ENCODE measurements at regions not wholly inside any gene's neighbourhood (a gene's known extent, or its start where the extent isn't known, plus 50 kb on each side); places are given as distances from the start of the nearest gene placed in this dataset.

GRCh38 chr20:22652681-22653588 is 68.6 kb upstream of the FOXA2 start:
- POLR2A ChIA-PET = no interaction called here
- CTCF ChIA-PET = no interaction called here
- TF ChIP-seq CTCF (IDR thresholded peaks at IDR 0.05; ENCODE audit: control extremely low read depth, extremely low read depth, low read depth, missing control alignments) = no peak
- DNase-seq (ENCODE audit: extremely low spot score) = no peak

- POLR2A ChIA-PET = no interaction called here
These were observed 69.6 kb upstream of the FOXA2 start for GRCh38 chr20:22653658-22654642.

GRCh38 chr20:22663528-22664025 is 79.2 kb upstream of the FOXA2 start:
- POLR2A ChIA-PET = no interaction called here
- TF ChIP-seq CTCF (IDR thresholded peaks at IDR 0.05; ENCODE audit: control extremely low read depth, extremely low read depth, low read depth, missing control alignments) = no peak
- no peak for DNase-seq (ENCODE audit: extremely low spot score)
- CTCF ChIA-PET = no interaction called here

More at GRCh38 chr20:22653658-22654642, 69.6 kb upstream of the FOXA2 start:
- TF ChIP-seq CTCF (IDR thresholded peaks at IDR 0.05; ENCODE audit: control extremely low read depth, extremely low read depth, low read depth, missing control alignments) = no peak
- DNase-seq (ENCODE audit: extremely low spot score) = no peak
- CTCF ChIA-PET = no interaction called here

- no peak for TF ChIP-seq CTCF (IDR thresholded peaks at IDR 0.05; ENCODE audit: control extremely low read depth, extremely low read depth, low read depth, missing control alignments)
- CTCF ChIA-PET = interaction anchor here (1.2 kb wide), 1 partner anchor 22 kb away, joined by 3 read pairs; no protein-coding TSS in a partner anchor
- POLR2A ChIA-PET = no interaction called here
- DNase-seq (ENCODE audit: extremely low spot score) = no peak
These were observed 82.8 kb upstream of the FOXA2 start for GRCh38 chr20:22667198-22667597.

- ChIA-PET POLR2A (no interaction called here), CTCF (no interaction called here)
- no peak for TF ChIP-seq CTCF (IDR thresholded peaks at IDR 0.05; ENCODE audit: control extremely low read depth, extremely low read depth, low read depth, missing control alignments)
- DNase-seq (ENCODE audit: extremely low spot score) = no peak
These were observed 87.8 kb upstream of the FOXA2 start for GRCh38 chr20:22672191-22672590.

GRCh38 chr20:22673467-22673866 is 89.1 kb upstream of the FOXA2 start:
- POLR2A ChIA-PET = no interaction called here
- no peak for DNase-seq (ENCODE audit: extremely low spot score)
- TF ChIP-seq CTCF (IDR thresholded peaks at IDR 0.05; ENCODE audit: control extremely low read depth, extremely low read depth, low read depth, missing control alignments) = no peak
- CTCF ChIA-PET = interaction anchor here (0.7 kb wide), 1 partner anchor 17 kb away, joined by 3 read pairs; no protein-coding TSS in a partner anchor

Data from GM10248 (cell line).